H9 (cell line): ENCODE measurements at regions not wholly inside any gene's neighbourhood (a gene's known extent, or its start where the extent isn't known, plus 50 kb on each side); places are given as distances from the start of the nearest gene placed in this dataset.

ENCODE experiments used
- DNase-seq: peaks from one replicate; pipeline ENCODE4 v3.0.0-alpha.2; 2017
- H2AFZ ChIP-seq: one replicate; pipeline ENCODE4 v1.6.1; 2013; ENCODE audit warnings: mild to moderate bottlenecking, low read length, control low read depth, moderate library complexity
- H2AK5ac ChIP-seq: 2 replicates; pipeline ENCODE4 v1.6.1; 2013; ENCODE audit warnings: low read length, control low read depth, mixed read lengths; ENCODE audit not compliant: insufficient read length
- H2BK120ac ChIP-seq: one replicate; pipeline ENCODE4 v1.6.1; 2013; ENCODE audit warnings: low read depth, mild to moderate bottlenecking, low read length, control low read depth, inconsistent platforms; ENCODE audit not compliant: poor library complexity, severe bottlenecking
- H2BK12ac ChIP-seq: 2 replicates; pipeline ENCODE4 v1.6.1; 2013; ENCODE audit warnings: low read length, control low read depth, mixed read lengths, low read depth; ENCODE audit not compliant: insufficient read length
- H2BK15ac ChIP-seq: 2 replicates; pipeline ENCODE4 v1.6.1; 2013; ENCODE audit warnings: low read depth, low read length, control low read depth
- H2BK20ac ChIP-seq: one replicate; pipeline ENCODE4 v1.6.1; 2013; ENCODE audit warnings: low read depth, mild to moderate bottlenecking, low read length, control low read depth, inconsistent platforms; ENCODE audit not compliant: poor library complexity, severe bottlenecking
- H2BK5ac ChIP-seq: 2 replicates; pipeline ENCODE4 v1.6.1; 2013; ENCODE audit warnings: low read length, control low read depth, mixed read lengths; ENCODE audit not compliant: insufficient read length
- H3K14ac ChIP-seq: 2 replicates; pipeline ENCODE4 v1.6.1; 2013; ENCODE audit warnings: low read length, control low read depth; ENCODE audit not compliant: insufficient read depth
- H3K18ac ChIP-seq: 2 replicates; pipeline ENCODE4 v1.6.1; 2013; ENCODE audit warnings: low read depth, mild to moderate bottlenecking, mixed read lengths, low read length, control low read depth; ENCODE audit not compliant: insufficient read length
- H3K23ac ChIP-seq: 2 replicates; pipeline ENCODE4 v1.6.1; 2013; ENCODE audit warnings: low read length, control low read depth, mixed read lengths, low read depth; ENCODE audit not compliant: insufficient read length
- H3K23me2 ChIP-seq: 2 replicates; pipeline ENCODE4 v1.6.1; 2013; ENCODE audit warnings: low read depth, mild to moderate bottlenecking, mixed read lengths, low read length, control low read depth; ENCODE audit not compliant: insufficient read length, poor library complexity, severe bottlenecking
- H3K27ac ChIP-seq: 2 replicates; pipeline ENCODE4 v1.5.1; 2013; ENCODE audit warnings: low read length, control low read depth, mixed read lengths, low read depth; ENCODE audit not compliant: insufficient read length
- H3K27me3 ChIP-seq: 2 replicates; pipeline ENCODE4 v1.6.1; 2013; ENCODE audit warnings: low read length, control low read depth, inconsistent platforms; ENCODE audit not compliant: insufficient read depth
- H3K4ac ChIP-seq: 2 replicates; pipeline ENCODE4 v1.6.1; 2013; ENCODE audit warnings: low read depth, mild to moderate bottlenecking, control low read depth, inconsistent platforms, low read length, moderate library complexity
- H3K4me1 ChIP-seq: 2 replicates; pipeline ENCODE4 v1.6.1; 2013; ENCODE audit warnings: low read length, control low read depth, inconsistent platforms; ENCODE audit not compliant: insufficient read depth
- H3K4me2 ChIP-seq: 2 replicates; pipeline ENCODE4 v1.6.1; 2013; ENCODE audit warnings: low read length, control low read depth, mixed read lengths; ENCODE audit not compliant: insufficient read length, insufficient read depth
- H3K56ac ChIP-seq: 2 replicates; pipeline ENCODE4 v1.6.1; 2013; ENCODE audit warnings: low read depth, mild to moderate bottlenecking, mixed read lengths, low read length, control low read depth; ENCODE audit not compliant: insufficient read length
- H3K79me1 ChIP-seq: 2 replicates; pipeline ENCODE4 v1.6.1; 2013; ENCODE audit warnings: low read depth, mild to moderate bottlenecking, moderate library complexity, low read length, control low read depth, inconsistent platforms; ENCODE audit not compliant: insufficient read depth, poor library complexity, severe bottlenecking
- H3K79me2 ChIP-seq: 2 replicates; pipeline ENCODE4 v1.6.1; 2013; ENCODE audit warnings: low read length, control low read depth, inconsistent platforms; ENCODE audit not compliant: insufficient read depth
- H3K9ac ChIP-seq: 2 replicates; pipeline ENCODE4 v1.6.1; 2013; ENCODE audit warnings: low read length, control low read depth, mixed read lengths; ENCODE audit not compliant: insufficient read length; ENCODE audit errors: extremely low read depth
- H3K9me3 ChIP-seq: one replicate; pipeline ENCODE4 v1.6.1; 2013; ENCODE audit warnings: low read depth, low read length, inconsistent platforms; ENCODE audit not compliant: control insufficient read depth
- H3T11ph ChIP-seq: one replicate; pipeline ENCODE4 v1.6.1; 2013; ENCODE audit warnings: mild to moderate bottlenecking, low read length, control low read depth, inconsistent platforms
- H4K20me1 ChIP-seq: one replicate; pipeline ENCODE4 v1.6.1; 2013; ENCODE audit not compliant: control insufficient read depth, insufficient read length, insufficient read depth
- H4K5ac ChIP-seq: 2 replicates; pipeline ENCODE4 v1.6.1; 2013; ENCODE audit warnings: low read depth, mild to moderate bottlenecking, mixed read lengths, low read length, control low read depth; ENCODE audit not compliant: insufficient read length
- H4K8ac ChIP-seq: replicated peaks from 2 replicates; pipeline ENCODE4 v1.6.1; 2013; ENCODE audit warnings: low read length, control low read depth, mixed read lengths, low read depth; ENCODE audit not compliant: insufficient read length
- H4K91ac ChIP-seq: 2 replicates; pipeline ENCODE4 v1.6.1; 2013; ENCODE audit warnings: low read depth, mild to moderate bottlenecking, moderate library complexity, mixed read lengths, low read length, control low read depth; ENCODE audit not compliant: insufficient read length
- H3K27ac Mint-ChIP-seq, 3 experiments: 2 replicates in 2 of 3; 3 replicates in 1 of 3; pipeline ENCODE4 v1.8.0; 2020 to 2021; ENCODE audit warnings: mixed read lengths in 3 of 3, mild to moderate bottlenecking in 1 of 3, moderate library complexity in 1 of 3
- H3K27me3 Mint-ChIP-seq: 2 replicates; pipeline ENCODE4 v1.8.0; 2021; ENCODE audit warnings: low read depth, mild to moderate bottlenecking, moderate library complexity, mixed read lengths
- H3K36me3 Mint-ChIP-seq, 3 experiments: 2 replicates in 2 of 3; 3 replicates in 1 of 3; pipeline ENCODE4 v1.8.0; 2020 to 2021; ENCODE audit warnings: low read depth in 3 of 3, mixed read lengths in 3 of 3; ENCODE audit not compliant: insufficient read depth in 1 of 3
- H3K4me1 Mint-ChIP-seq, 2 experiments: 2 replicates each; pipeline ENCODE4 v1.8.0; 2020; ENCODE audit warnings: mixed read lengths in 2 of 2
- H3K4me3 Mint-ChIP-seq, 2 experiments: 2 replicates in 1 of 2; 3 replicates in 1 of 2; pipeline ENCODE4 v1.8.0; 2020 to 2021; ENCODE audit warnings: mild to moderate bottlenecking in 2 of 2, mixed read lengths in 2 of 2, moderate library complexity in 1 of 2
- H3K9me3 Mint-ChIP-seq, 2 experiments: 2 replicates in 1 of 2; 3 replicates in 1 of 2; pipeline ENCODE4 v1.8.0; 2020; ENCODE audit warnings: mild to moderate bottlenecking in 2 of 2, mixed read lengths in 2 of 2, moderate library complexity in 1 of 2
- WGBS: extraction: QIAGEN DNeasy Blood & Tissue Kit; methylation state at CpG from one replicate; pipeline ENCODE4 v1.1.7; 2013; ENCODE audit warnings: missing lambda C conversion rate, low lambda C conversion rate, mixed read lengths; ENCODE audit not compliant: insufficient read length; ENCODE audit errors: extremely low coverage; 5-methylcytosine and 5-hydroxymethylcytosine counted together
- TF ChIP-seq, protein P1 (sequence below): fragments of 200-600 bp; sonication (generic); conservative IDR thresholded peaks from 3 replicates; pipeline ENCODE4 v1.8.0; 2021; ENCODE audit warnings: antibody characterized with exemption, mild to moderate bottlenecking

DNA sequence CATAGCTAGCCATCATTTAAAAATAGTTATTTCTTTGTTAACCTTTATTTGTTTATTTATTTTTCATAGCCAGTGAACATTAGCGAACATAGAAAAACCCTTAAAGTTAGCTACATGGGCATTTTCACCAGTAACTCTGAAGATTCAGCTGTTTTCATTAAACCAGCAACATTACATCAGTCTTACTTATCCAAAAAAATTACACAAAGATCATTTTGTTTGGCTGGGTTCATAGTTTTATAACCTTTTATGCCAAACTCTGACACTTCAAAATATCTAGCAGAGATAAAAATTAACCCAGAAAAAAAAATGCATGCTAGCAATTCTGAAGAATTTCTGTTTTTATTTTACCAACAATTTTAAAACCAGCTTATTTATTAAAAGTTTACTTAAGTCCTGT lies 784.1 kb downstream of the PCDH18 start:
- no peak overlapping the region for H3K27ac Mint-ChIP-seq
- no peaks in the 10 kb centered on the region for H3K27me3 Mint-ChIP-seq
- Histone ChIP-seq H2AK5ac (no peak overlapping the region), H3K79me2 (no peaks in the 10 kb centered on the region), H2BK5ac (no peak overlapping the region), H3K14ac (no peak overlapping the region), H3K4me1 (peaks cover 3% of the 10 kb centered on the region; the same call in 1 of the 2 replicates), H3K4me2 (no peak overlapping the region), H4K8ac (no peak overlapping the region), H3K23ac (no peak overlapping the region), H2BK15ac (no peak overlapping the region), H4K5ac (no peak overlapping the region), H3K18ac (no peak overlapping the region), H3K4ac (no peak overlapping the region), H4K20me1 (no peaks in the 10 kb centered on the region), H3T11ph (no peak overlapping the region), H3K9me3 (peaks cover 26% of the 10 kb centered on the region), H4K91ac (no peak overlapping the region), H3K79me1 (no peaks in the 10 kb centered on the region), H2AFZ (no peak overlapping the region), H3K27ac (no peak overlapping the region), H3K56ac (no peak overlapping the region), H3K9ac (no peak overlapping the region), H3K27me3 (no peaks in the 10 kb centered on the region), H3K23me2 (no peaks in the 10 kb centered on the region), H2BK120ac (no peak overlapping the region), H2BK12ac (no peak overlapping the region), H2BK20ac (no peak overlapping the region)
- H3K4me3 Mint-ChIP-seq = no peak overlapping the region
- peaks cover 29 to 45% (median 42%) of the 10 kb centered on the region in 3 experiments for H3K36me3 Mint-ChIP-seq
- peaks cover 17% of the 10 kb centered on the region in 2 experiments for H3K4me1 Mint-ChIP-seq
- WGBS = no CpG with 5 or more reads among the region's 1 CpG
- DNase-seq = no peak
- peaks cover 30 to 43% of the 10 kb centered on the region in 2 experiments for H3K9me3 Mint-ChIP-seq
- TF ChIP-seq, protein P1, sequence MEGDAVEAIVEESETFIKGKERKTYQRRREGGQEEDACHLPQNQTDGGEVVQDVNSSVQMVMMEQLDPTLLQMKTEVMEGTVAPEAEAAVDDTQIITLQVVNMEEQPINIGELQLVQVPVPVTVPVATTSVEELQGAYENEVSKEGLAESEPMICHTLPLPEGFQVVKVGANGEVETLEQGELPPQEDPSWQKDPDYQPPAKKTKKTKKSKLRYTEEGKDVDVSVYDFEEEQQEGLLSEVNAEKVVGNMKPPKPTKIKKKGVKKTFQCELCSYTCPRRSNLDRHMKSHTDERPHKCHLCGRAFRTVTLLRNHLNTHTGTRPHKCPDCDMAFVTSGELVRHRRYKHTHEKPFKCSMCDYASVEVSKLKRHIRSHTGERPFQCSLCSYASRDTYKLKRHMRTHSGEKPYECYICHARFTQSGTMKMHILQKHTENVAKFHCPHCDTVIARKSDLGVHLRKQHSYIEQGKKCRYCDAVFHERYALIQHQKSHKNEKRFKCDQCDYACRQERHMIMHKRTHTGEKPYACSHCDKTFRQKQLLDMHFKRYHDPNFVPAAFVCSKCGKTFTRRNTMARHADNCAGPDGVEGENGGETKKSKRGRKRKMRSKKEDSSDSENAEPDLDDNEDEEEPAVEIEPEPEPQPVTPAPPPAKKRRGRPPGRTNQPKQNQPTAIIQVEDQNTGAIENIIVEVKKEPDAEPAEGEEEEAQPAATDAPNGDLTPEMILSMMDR = no peak
